SK-N-SH (cell line): ENCODE measurements at regions not wholly inside any gene's neighbourhood (a gene's known extent, or its start where the extent isn't known, plus 50 kb on each side); places are given as distances from the start of the nearest gene placed in this dataset.
"Not testable (repeated sequence)": the region's sequence is repeated elsewhere in the genome, so short reads cannot be mapped to it uniquely, and the experiment has no call there.

Source experiments
- CTCF ChIA-PET: fragments of 300-600, 350-600 bp; formaldehyde crosslinking; extraction: SDS; loops from one replicate; lab custom pipeline; 2021; lab: Yijun Ruan, JAX
- POLR2A ChIA-PET: fragments of 350-600 bp; sonication (Branson Sonifier 250); formaldehyde crosslinking; extraction: SDS; loops from one replicate; lab custom pipeline; 2020; ENCODE audit warnings: antibody characterized with exemption, inconsistent platforms; lab: Yijun Ruan, JAX
- DNase-seq: peaks from one replicate; pipeline ENCODE4 v3.0.0; 2012
- H2AFZ ChIP-seq: fragments of 200-600 bp; sonication (generic); 2 replicates; pipeline ENCODE4 v1.8.1; 2016; ENCODE audit warnings: antibody characterized with exemption, mild to moderate bottlenecking, low read depth
- H3F3A ChIP-seq: fragments of 200-600 bp; sonication (generic); replicated peaks from 2 replicates; pipeline ENCODE3; 2016; ENCODE audit warnings: antibody characterized with exemption, mild to moderate bottlenecking; ENCODE audit not compliant: insufficient read depth
- H3K27ac ChIP-seq, 2 experiments: fragments of 200-500 bp in 1 of 2; fragments of 200-600 bp in 1 of 2; sonication (Bioruptor generic) in 1 of 2; sonication (generic), shearing (Covaris generic) in 1 of 2; 2 replicates each; pipeline versions ENCODE4 v1.5.1 to v1.6.1; 2014 to 2016; ENCODE audit warnings: low read depth in 2 of 2, inconsistent platforms in 1 of 2, low read length in 1 of 2, mild to moderate bottlenecking in 1 of 2, mixed read lengths in 1 of 2
- H3K27me3 ChIP-seq: fragments of 200-600 bp; sonication (generic), shearing (Covaris generic); 2 replicates; pipeline ENCODE4 v1.6.1; 2016; ENCODE audit warnings: mixed run types; ENCODE audit not compliant: insufficient read depth
- H3K36me3 ChIP-seq, 2 experiments: fragments of 200-500 bp in 1 of 2; fragments of 200-600 bp in 1 of 2; sonication (Bioruptor generic) in 1 of 2; sonication (generic) in 1 of 2; replicated peaks in 1 of 2; 2 replicates each; pipeline versions ENCODE3 to v1.5.1; 2014 to 2016; ENCODE audit warnings: low read length in 1 of 2, mild to moderate bottlenecking in 1 of 2; ENCODE audit not compliant: insufficient read depth in 2 of 2, control insufficient read depth in 1 of 2
- H3K4me1 ChIP-seq, 2 experiments: fragments of 200-500 bp in 1 of 2; fragments of 200-600 bp in 1 of 2; sonication (Bioruptor generic) in 1 of 2; sonication (generic), shearing (Covaris generic) in 1 of 2; 2 replicates each; pipeline versions ENCODE4 v1.5.1 to v1.6.1; 2014 to 2016; ENCODE audit warnings: low read depth in 1 of 2, low read length in 1 of 2, mixed run types in 1 of 2; ENCODE audit not compliant: insufficient read depth in 2 of 2, control insufficient read depth in 1 of 2
- H3K4me2 ChIP-seq: fragments of 200-600 bp; sonication (generic), shearing (Covaris generic); 2 replicates; pipeline ENCODE4 v1.6.1; 2017; ENCODE audit warnings: mixed run types
- H3K4me3 ChIP-seq, 2 experiments: fragments of 200-500 bp in 1 of 2; fragments of 200-600 bp in 1 of 2; sonication (Bioruptor generic) in 1 of 2; sonication (generic), shearing (Covaris generic) in 1 of 2; 2 replicates each; pipeline versions ENCODE4 v1.5.1 to v1.8.1; 2014 to 2016; ENCODE audit warnings: low read depth in 2 of 2, inconsistent platforms in 1 of 2, low read length in 1 of 2, mild to moderate bottlenecking in 1 of 2, mixed read lengths in 1 of 2, moderate library complexity in 1 of 2
- H3K79me2 ChIP-seq: fragments of 200-600 bp; sonication (generic); 2 replicates; pipeline ENCODE4 v1.8.1; 2017; ENCODE audit warnings: mild to moderate bottlenecking; ENCODE audit not compliant: insufficient read depth
- H3K9ac ChIP-seq: fragments of 200-600 bp; sonication (generic); 2 replicates; pipeline ENCODE4 v1.6.1; 2017; ENCODE audit warnings: mixed run types
- H3K9me2 ChIP-seq: fragments of 200-600 bp; sonication (generic); 2 replicates; pipeline ENCODE4 v1.6.1; 2017; ENCODE audit warnings: mixed run types
- H3K9me3 ChIP-seq: fragments of 200-600 bp; sonication (generic); 2 replicates; pipeline ENCODE4 v1.6.1; 2017; ENCODE audit warnings: mixed run types, mild to moderate bottlenecking, moderate library complexity
- H4K20me1 ChIP-seq: fragments of 200-600 bp; sonication (generic); 2 replicates; pipeline ENCODE4 v1.6.1; 2017; ENCODE audit warnings: mild to moderate bottlenecking, mixed run types; ENCODE audit not compliant: insufficient read depth
- ELF1 ChIP-seq: IDR thresholded peaks from 2 replicates; pipeline ENCODE4 v1.4.0; 2012
- EP300 ChIP-seq, 2 experiments: IDR thresholded peaks; 2 replicates each; pipeline versions ENCODE4 v1.4.0 to v1.6.1; 2012; ENCODE audit warnings: borderline replicate concordance in 1 of 2, low read depth in 1 of 2, low read length in 1 of 2
- FOSL2 ChIP-seq: IDR thresholded peaks from 2 replicates; pipeline ENCODE4 v1.4.0; 2012; ENCODE audit warnings: low read depth, mild to moderate bottlenecking, moderate library complexity, borderline replicate concordance
- FOXJ3 ChIP-seq: sonication (generic); formaldehyde crosslinking; IDR thresholded peaks from 2 replicates; pipeline ENCODE4 v1.5.1; 2020; ENCODE audit warnings: mild to moderate bottlenecking, missing genetic modification reagents
- FOXM1 ChIP-seq: IDR thresholded peaks from 2 replicates; pipeline ENCODE4 v1.4.0; 2012; ENCODE audit warnings: low read depth, mild to moderate bottlenecking
- GATA2 ChIP-seq: sonication (generic); formaldehyde crosslinking; IDR thresholded peaks from 2 replicates; pipeline ENCODE4 v1.5.0; 2020; ENCODE audit warnings: mild to moderate bottlenecking, missing genetic modification reagents
- JUND ChIP-seq: IDR thresholded peaks from 2 replicates; pipeline ENCODE4 v1.4.0; 2012
- MEF2A ChIP-seq: IDR thresholded peaks from 2 replicates; pipeline ENCODE4 v1.4.0; 2012; ENCODE audit warnings: low read depth, borderline replicate concordance
- NFIC ChIP-seq: IDR thresholded peaks from 2 replicates; pipeline ENCODE4 v1.4.0; 2012; ENCODE audit warnings: borderline replicate concordance
- RAD21 ChIP-seq: IDR thresholded peaks from 2 replicates; pipeline ENCODE4 v1.6.1; 2012; ENCODE audit warnings: mild to moderate bottlenecking, low read length
- RCOR1 ChIP-seq: fragments of 150-350 bp; IDR thresholded peaks from 2 replicates; pipeline ENCODE4 v1.6.1; 2017; ENCODE audit warnings: antibody characterized with exemption, low read length
- REST ChIP-seq: IDR thresholded peaks from 2 replicates; pipeline ENCODE4 v1.6.1; 2012; ENCODE audit warnings: mild to moderate bottlenecking, low read depth, low read length, moderate library complexity
- RFX5 ChIP-seq: IDR thresholded peaks from 2 replicates; pipeline ENCODE4 v1.6.1; 2012; ENCODE audit warnings: mild to moderate bottlenecking, improper control_type of control experiment, low read length
- SIN3A ChIP-seq: IDR thresholded peaks from 2 replicates; pipeline ENCODE4 v1.6.1; 2012; ENCODE audit warnings: low read depth, mild to moderate bottlenecking, low read length, moderate library complexity, borderline replicate concordance
- SMC3 ChIP-seq: IDR thresholded peaks from 2 replicates; pipeline ENCODE4 v1.6.1; 2012; ENCODE audit warnings: low read depth, low read length, improper control_type of control experiment
- TAF1 ChIP-seq: IDR thresholded peaks from 2 replicates; pipeline ENCODE4 v1.6.1; 2012; ENCODE audit warnings: low read depth, mild to moderate bottlenecking, low read length, moderate library complexity, borderline replicate concordance
- TCF12 ChIP-seq: IDR thresholded peaks from 2 replicates; pipeline ENCODE4 v1.4.0; 2012
- TEAD4 ChIP-seq: IDR thresholded peaks from 2 replicates; pipeline ENCODE4 v1.4.0; 2012; ENCODE audit warnings: mild to moderate bottlenecking, borderline replicate concordance; ENCODE audit not compliant: insufficient read depth
- USF2 ChIP-seq: fragments of 150-350 bp; IDR thresholded peaks from 2 replicates; pipeline ENCODE4 v1.6.1; 2017; ENCODE audit warnings: antibody characterized with exemption, low read length, low read depth, borderline replicate concordance
- YY1 ChIP-seq: IDR thresholded peaks from 2 replicates; pipeline ENCODE4 v1.4.0; 2012; ENCODE audit warnings: low read depth, mild to moderate bottlenecking
- WGBS: methylation state at CpG from one replicate; pipeline ENCODE4 v1.1.6; 2017; ENCODE audit warnings: low lambda C conversion rate; 5-methylcytosine and 5-hydroxymethylcytosine counted together

GRCh38 chr1:89436856-89437255 is 73.0 kb downstream of the GBP6 start:
- no peak overlapping the region for H3K27ac ChIP-seq
- H3K9ac ChIP-seq, result no peak overlapping the region
- H2AFZ ChIP-seq, result no peak overlapping the region
- no peak for TF ChIP-seq EP300 (IDR thresholded peaks at IDR 0.05; ENCODE audit: borderline replicate concordance in 1 of 2, low read depth in 1 of 2, low read length in 1 of 2)
- no peak for TF ChIP-seq MEF2A
- TF ChIP-seq SIN3A, result no peak
- no peak for TF ChIP-seq RCOR1
- no peak for TF ChIP-seq TEAD4
- TF ChIP-seq TAF1, result no peak
- no peak for TF ChIP-seq REST
- no peak for TF ChIP-seq YY1
- no peak for TF ChIP-seq FOSL2
- no peak for TF ChIP-seq FOXM1
- TF ChIP-seq USF2, result no peak
- TF ChIP-seq GATA2 (CRISPR knock-in tag), result no peak
- no peak for TF ChIP-seq FOXJ3 (CRISPR knock-in tag)
- no peak for TF ChIP-seq ELF1
- no peak for TF ChIP-seq RAD21
- no peak for TF ChIP-seq JUND
- no peak for TF ChIP-seq SMC3
- no peak for TF ChIP-seq TCF12
- TF ChIP-seq RFX5, result no peak
- TF ChIP-seq NFIC, result no peak
- no peaks in the 10 kb centered on the region for H3K36me3 ChIP-seq
- whole genome bisulfite sequencing, result 5% methylated on average over 1 of the region's 7 CpGs
- DNase-seq, result no peak
- ChIA-PET CTCF (no interaction called here), POLR2A (no interaction called here)
- H4K20me1 ChIP-seq, result no peaks in the 10 kb centered on the region
- H3K27me3 ChIP-seq, result no peaks in the 10 kb centered on the region
- no peaks in the 10 kb centered on the region for H3F3A ChIP-seq
- H3K4me3 ChIP-seq, result no peak overlapping the region
- no peaks in the 10 kb centered on the region for H3K9me3 ChIP-seq
- H3K4me2 ChIP-seq, result no peak overlapping the region
- H3K79me2 ChIP-seq, result no peaks in the 10 kb centered on the region
- no peaks in the 10 kb centered on the region for H3K9me2 ChIP-seq
- no peaks in the 10 kb centered on the region for H3K4me1 ChIP-seq

- H2AFZ ChIP-seq, H3K9ac ChIP-seq, H3K27ac ChIP-seq, H3K9me2 ChIP-seq, H3K4me3 ChIP-seq, POLR2A ChIA-PET, H3K4me2 ChIP-seq, H3K9me3 ChIP-seq, H3K27me3 ChIP-seq, DNase-seq, H3F3A ChIP-seq, H3K36me3 ChIP-seq, H3K4me1 ChIP-seq, CTCF ChIA-PET, H4K20me1 ChIP-seq, H3K79me2 ChIP-seq: not testable (repeated sequence)
- 9% methylated on average over 4 of the region's 5 CpGs for WGBS
Observed at GRCh38 chr1:89438301-89438700, 74.4 kb downstream of the GBP6 start.
